NT2/D1 (cell line): ENCODE measurements at regions not wholly inside any gene's neighbourhood (a gene's known extent, or its start where the extent isn't known, plus 50 kb on each side); places are given as distances from the start of the nearest gene placed in this dataset.

Source experiments
- YY1 ChIP-seq: IDR thresholded peaks from 2 replicates; pipeline ENCODE4 v1.6.1; 2011; ENCODE audit not compliant: insufficient read length, insufficient read depth
- ZNF274 ChIP-seq: IDR thresholded peaks from 2 replicates; pipeline ENCODE4 v1.6.1; 2011; ENCODE audit warnings: mild to moderate bottlenecking, low read depth, low read length

DNA sequence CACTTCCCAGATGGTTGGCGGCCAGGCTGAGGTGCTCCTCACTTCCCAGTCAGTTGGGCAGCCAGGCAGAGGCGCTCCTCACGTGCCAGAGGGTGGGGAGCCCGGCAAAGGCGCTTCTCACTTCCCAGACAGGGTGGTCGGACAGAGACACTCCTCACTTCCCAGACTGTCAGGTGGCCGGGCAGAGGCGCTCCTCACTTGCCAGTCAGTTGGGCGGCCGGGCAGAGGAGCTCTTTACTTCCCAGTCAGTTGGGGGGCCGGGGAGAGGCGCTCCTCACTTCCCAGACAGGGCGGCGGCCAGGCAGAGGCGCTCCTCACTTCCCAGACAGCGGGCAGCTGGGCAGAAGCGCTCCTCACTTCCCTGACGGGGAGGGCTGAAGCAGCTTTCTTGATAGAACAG is 143.0 kb upstream of the ARID2 start:
- TF ChIP-seq YY1 = no peak
- TF ChIP-seq ZNF274 = no peak
